NB4 (cell line): ENCODE measurements at regions not wholly inside any gene's neighbourhood (a gene's known extent, or its start where the extent isn't known, plus 50 kb on each side); places are given as distances from the start of the nearest gene placed in this dataset.

ENCODE experiments used
- CTCF ChIP-seq: IDR thresholded peaks from one replicate; pipeline ENCODE4 v1.5.1; 2012; ENCODE audit warnings: low read depth, low read length
- POLR2A ChIP-seq: IDR thresholded peaks from 2 replicates; pipeline ENCODE4 v1.6.1; 2011; ENCODE audit warnings: mild to moderate bottlenecking; ENCODE audit not compliant: insufficient read length; ENCODE audit errors: extremely low read depth

GRCh38 chr14:30020271-30020670 is 92.6 kb upstream of the PRKD1 start:
- TF ChIP-seq POLR2A (no peak), CTCF (no peak)
